ENCODE measurements at regions not wholly inside any gene's neighbourhood (a gene's known extent, or its start where the extent isn't known, plus 50 kb on each side); places are given as distances from the start of the nearest gene placed in this dataset.
A peak's percentile ranks its signal among the peaks of the same experiment; 100 is the strongest.

DNA sequence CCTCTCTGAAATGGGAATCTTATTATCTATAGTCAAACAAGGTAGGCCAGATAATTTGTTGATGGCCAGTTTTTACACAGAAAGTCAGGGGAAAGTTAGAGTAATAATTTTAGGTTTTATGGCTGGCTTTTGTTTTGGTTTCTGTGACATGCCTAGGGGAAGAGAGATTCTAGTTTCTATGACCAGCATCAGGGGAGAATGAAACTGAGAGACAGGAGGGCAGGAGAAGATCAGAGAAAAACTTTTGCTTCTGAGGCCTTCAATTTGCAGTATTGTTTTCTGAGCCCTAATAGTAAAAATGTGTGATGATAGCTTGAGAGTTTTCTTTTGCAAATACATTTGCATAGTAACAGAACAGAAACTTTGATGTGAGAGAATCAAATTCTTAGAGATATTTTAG lies 564.3 kb downstream of the ZNF608 start:
- ATAC-seq, result no peak
- no peak for TF ChIP-seq GLIS3 (CRISPR knock-in tag; IDR thresholded peaks at IDR 0.05)
- no peak for TF ChIP-seq CSDC2 (CRISPR knock-in tag; IDR thresholded peaks at IDR 0.05)
- TF ChIP-seq OSR1 (CRISPR knock-in tag; IDR thresholded peaks at IDR 0.05), result no peak
- TF ChIP-seq ZNF8 (CRISPR knock-in tag; IDR thresholded peaks at IDR 0.05), result no peak
- no peak for TF ChIP-seq BACH2 (CRISPR knock-in tag; IDR thresholded peaks at IDR 0.05; ENCODE audit: borderline replicate concordance)
- TF ChIP-seq, protein P1, sequence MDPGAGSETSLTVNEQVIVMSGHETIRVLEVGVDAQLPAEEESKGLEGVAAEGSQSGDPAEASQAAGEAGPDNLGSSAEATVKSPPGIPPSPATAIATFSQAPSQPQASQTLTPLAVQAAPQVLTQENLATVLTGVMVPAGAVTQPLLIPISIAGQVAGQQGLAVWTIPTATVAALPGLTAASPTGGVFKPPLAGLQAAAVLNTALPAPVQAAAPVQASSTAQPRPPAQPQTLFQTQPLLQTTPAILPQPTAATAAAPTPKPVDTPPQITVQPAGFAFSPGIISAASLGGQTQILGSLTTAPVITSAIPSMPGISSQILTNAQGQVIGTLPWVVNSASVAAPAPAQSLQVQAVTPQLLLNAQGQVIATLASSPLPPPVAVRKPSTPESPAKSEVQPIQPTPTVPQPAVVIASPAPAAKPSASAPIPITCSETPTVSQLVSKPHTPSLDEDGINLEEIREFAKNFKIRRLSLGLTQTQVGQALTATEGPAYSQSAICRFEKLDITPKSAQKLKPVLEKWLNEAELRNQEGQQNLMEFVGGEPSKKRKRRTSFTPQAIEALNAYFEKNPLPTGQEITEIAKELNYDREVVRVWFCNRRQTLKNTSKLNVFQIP (CRISPR knock-in tag; IDR thresholded peaks at IDR 0.05; ENCODE audit: borderline replicate concordance, low read depth), result no peak
- TF ChIP-seq ZNF565 (CRISPR knock-in tag; conservative IDR thresholded peaks at IDR 0.05; ENCODE audit: low read depth), result no peak
- no peak for TF ChIP-seq CREB5 (CRISPR knock-in tag; IDR thresholded peaks at IDR 0.05; ENCODE audit: low read depth)
- no peak for TF ChIP-seq TCF4 (CRISPR knock-in tag; IDR thresholded peaks at IDR 0.05; ENCODE audit: borderline replicate concordance)
- TF ChIP-seq PATZ1 (CRISPR knock-in tag; IDR thresholded peaks at IDR 0.05; ENCODE audit: borderline replicate concordance), result no peak
- TF ChIP-seq RARB (CRISPR knock-in tag; IDR thresholded peaks at IDR 0.05), result no peak
- no peak for TF ChIP-seq TOX (CRISPR knock-in tag; IDR thresholded peaks at IDR 0.05; ENCODE audit: borderline replicate concordance)
- TF ChIP-seq, protein P2, sequence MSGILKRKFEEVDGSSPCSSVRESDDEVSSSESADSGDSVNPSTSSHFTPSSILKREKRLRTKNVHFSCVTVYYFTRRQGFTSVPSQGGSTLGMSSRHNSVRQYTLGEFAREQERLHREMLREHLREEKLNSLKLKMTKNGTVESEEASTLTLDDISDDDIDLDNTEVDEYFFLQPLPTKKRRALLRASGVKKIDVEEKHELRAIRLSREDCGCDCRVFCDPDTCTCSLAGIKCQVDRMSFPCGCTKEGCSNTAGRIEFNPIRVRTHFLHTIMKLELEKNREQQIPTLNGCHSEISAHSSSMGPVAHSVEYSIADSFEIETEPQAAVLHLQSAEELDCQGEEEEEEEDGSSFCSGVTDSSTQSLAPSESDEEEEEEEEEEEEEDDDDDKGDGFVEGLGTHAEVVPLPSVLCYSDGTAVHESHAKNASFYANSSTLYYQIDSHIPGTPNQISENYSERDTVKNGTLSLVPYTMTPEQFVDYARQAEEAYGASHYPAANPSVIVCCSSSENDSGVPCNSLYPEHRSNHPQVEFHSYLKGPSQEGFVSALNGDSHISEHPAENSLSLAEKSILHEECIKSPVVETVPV (CRISPR knock-in tag; IDR thresholded peaks at IDR 0.05), result no peak
- no peak for TF ChIP-seq PPARA (CRISPR knock-in tag; IDR thresholded peaks at IDR 0.05; ENCODE audit: borderline replicate concordance)
- TF ChIP-seq ZFP30 (CRISPR knock-in tag; IDR thresholded peaks at IDR 0.05), result no peak

- peak; percentile 49; the same call in 2 of the 3 replicates for ATAC-seq
- TF ChIP-seq PPARA (CRISPR knock-in tag; IDR thresholded peaks at IDR 0.05; ENCODE audit: borderline replicate concordance), result no peak
- TF ChIP-seq ISL1 (CRISPR knock-in tag; IDR thresholded peaks at IDR 0.05), result 0 out of 2 replicates have a peak, but pooled peaks have one; percentile 36
Measured at GRCh38 chr5:124180875-124181461, 565.5 kb downstream of the ZNF608 start.

- no peak for ATAC-seq
- TF ChIP-seq ZNF8 (CRISPR knock-in tag; IDR thresholded peaks at IDR 0.05) (no peak), RARB (CRISPR knock-in tag; IDR thresholded peaks at IDR 0.05) (no peak), ESRRG (CRISPR knock-in tag; IDR thresholded peaks at IDR 0.05) (no peak), ZFP3 (CRISPR knock-in tag; IDR thresholded peaks at IDR 0.05) (no peak), PPARA (CRISPR knock-in tag; IDR thresholded peaks at IDR 0.05; ENCODE audit: borderline replicate concordance) (no peak), ARNTL (CRISPR knock-in tag; IDR thresholded peaks at IDR 0.05; ENCODE audit: borderline replicate concordance, low read depth) (no peak), CREB5 (CRISPR knock-in tag; IDR thresholded peaks at IDR 0.05; ENCODE audit: low read depth) (no peak), TOX (CRISPR knock-in tag; IDR thresholded peaks at IDR 0.05; ENCODE audit: borderline replicate concordance) (no peak), SNAI2 (CRISPR knock-in tag; IDR thresholded peaks at IDR 0.05) (no peak), ISL1 (CRISPR knock-in tag; IDR thresholded peaks at IDR 0.05) (no peak), OSR1 (CRISPR knock-in tag; IDR thresholded peaks at IDR 0.05) (no peak), GLIS3 (CRISPR knock-in tag; IDR thresholded peaks at IDR 0.05) (no peak), ZC3H10 (CRISPR knock-in tag; IDR thresholded peaks at IDR 0.05) (no peak)
- TF ChIP-seq, protein P3, sequence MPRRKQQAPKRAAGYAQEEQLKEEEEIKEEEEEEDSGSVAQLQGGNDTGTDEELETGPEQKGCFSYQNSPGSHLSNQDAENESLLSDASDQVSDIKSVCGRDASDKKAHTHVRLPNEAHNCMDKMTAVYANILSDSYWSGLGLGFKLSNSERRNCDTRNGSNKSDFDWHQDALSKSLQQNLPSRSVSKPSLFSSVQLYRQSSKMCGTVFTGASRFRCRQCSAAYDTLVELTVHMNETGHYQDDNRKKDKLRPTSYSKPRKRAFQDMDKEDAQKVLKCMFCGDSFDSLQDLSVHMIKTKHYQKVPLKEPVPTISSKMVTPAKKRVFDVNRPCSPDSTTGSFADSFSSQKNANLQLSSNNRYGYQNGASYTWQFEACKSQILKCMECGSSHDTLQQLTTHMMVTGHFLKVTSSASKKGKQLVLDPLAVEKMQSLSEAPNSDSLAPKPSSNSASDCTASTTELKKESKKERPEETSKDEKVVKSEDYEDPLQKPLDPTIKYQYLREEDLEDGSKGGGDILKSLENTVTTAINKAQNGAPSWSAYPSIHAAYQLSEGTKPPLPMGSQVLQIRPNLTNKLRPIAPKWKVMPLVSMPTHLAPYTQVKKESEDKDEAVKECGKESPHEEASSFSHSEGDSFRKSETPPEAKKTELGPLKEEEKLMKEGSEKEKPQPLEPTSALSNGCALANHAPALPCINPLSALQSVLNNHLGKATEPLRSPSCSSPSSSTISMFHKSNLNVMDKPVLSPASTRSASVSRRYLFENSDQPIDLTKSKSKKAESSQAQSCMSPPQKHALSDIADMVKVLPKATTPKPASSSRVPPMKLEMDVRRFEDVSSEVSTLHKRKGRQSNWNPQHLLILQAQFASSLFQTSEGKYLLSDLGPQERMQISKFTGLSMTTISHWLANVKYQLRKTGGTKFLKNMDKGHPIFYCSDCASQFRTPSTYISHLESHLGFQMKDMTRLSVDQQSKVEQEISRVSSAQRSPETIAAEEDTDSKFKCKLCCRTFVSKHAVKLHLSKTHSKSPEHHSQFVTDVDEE (CRISPR knock-in tag; IDR thresholded peaks at IDR 0.05), result no peak
- TF ChIP-seq, protein P2 (CRISPR knock-in tag; IDR thresholded peaks at IDR 0.05), result no peak
Measured at GRCh38 chr5:124180299-124180874, 566.1 kb downstream of the ZNF608 start.
